Loucy (cell line): ENCODE measurements at regions not wholly inside any gene's neighbourhood (a gene's known extent, or its start where the extent isn't known, plus 50 kb on each side); places are given as distances from the start of the nearest gene placed in this dataset.

Experiments
- H2AFZ ChIP-seq: fragments of 200-600 bp; sonication (generic); 2 replicates; pipeline ENCODE4 v1.6.0; 2016; ENCODE audit warnings: antibody characterized with exemption, mild to moderate bottlenecking, low read length, moderate library complexity
- H3F3A ChIP-seq: fragments of 200-600 bp; 2 replicates; pipeline ENCODE4 v1.6.0; 2016; ENCODE audit warnings: antibody characterized with exemption, low read depth, mild to moderate bottlenecking
- H3K27me3 ChIP-seq: fragments of 200-600 bp; sonication (generic); 2 replicates; pipeline ENCODE4 v1.6.1; 2014; ENCODE audit warnings: low read length, mild to moderate bottlenecking; ENCODE audit not compliant: insufficient read depth, poor library complexity, severe bottlenecking
- H3K36me3 ChIP-seq: fragments of 200-600 bp; sonication (generic); 2 replicates; pipeline ENCODE4 v1.6.1; 2016; ENCODE audit warnings: low read length; ENCODE audit not compliant: insufficient read depth
- H3K4me1 ChIP-seq: fragments of 200-600 bp; sonication (generic); 2 replicates; pipeline ENCODE4 v1.5.1; 2014; ENCODE audit warnings: low read length, mild to moderate bottlenecking; ENCODE audit not compliant: insufficient read depth, poor library complexity, severe bottlenecking
- H3K4me2 ChIP-seq: fragments of 200-600 bp; sonication (generic); 2 replicates; pipeline ENCODE4 v1.6.0; 2014; ENCODE audit warnings: antibody characterized with exemption, low read length, low read depth, mild to moderate bottlenecking; ENCODE audit not compliant: poor library complexity, severe bottlenecking
- H3K4me3 ChIP-seq: fragments of 200-600 bp; sonication (generic); 2 replicates; pipeline ENCODE4 v1.5.1; 2014; ENCODE audit warnings: low read length, mild to moderate bottlenecking, mixed read lengths; ENCODE audit not compliant: poor library complexity, severe bottlenecking
- H3K79me2 ChIP-seq: fragments of 200-600 bp; sonication (generic); 2 replicates; pipeline ENCODE4 v1.6.1; 2014; ENCODE audit warnings: low read length; ENCODE audit not compliant: insufficient read depth
- H3K9ac ChIP-seq: fragments of 200-600 bp; sonication (generic); 2 replicates; pipeline ENCODE4 v1.6.0; 2014; ENCODE audit warnings: mild to moderate bottlenecking, low read depth, low read length, moderate library complexity; ENCODE audit not compliant: poor library complexity, severe bottlenecking
- H3K9me2 ChIP-seq: fragments of 200-600 bp; sonication (generic); replicated peaks from 2 replicates; pipeline ENCODE4 v1.6.1; 2016; ENCODE audit warnings: low read depth, low read length, mixed read lengths
- H3K9me3 ChIP-seq: fragments of 200-600 bp; sonication (generic); 2 replicates; pipeline ENCODE4 v1.6.1; 2014; ENCODE audit warnings: mild to moderate bottlenecking, antibody characterized with exemption, low read length, low read depth; ENCODE audit not compliant: insufficient read depth
- H4K20me1 ChIP-seq: fragments of 200-600 bp; sonication (generic); 2 replicates; pipeline ENCODE4 v1.6.0; 2014; ENCODE audit warnings: antibody characterized with exemption, low read length, mild to moderate bottlenecking; ENCODE audit not compliant: insufficient read depth, poor library complexity, severe bottlenecking
- CTCF ChIP-seq: fragments of 200-600 bp; sonication (generic); conservative IDR thresholded peaks from 2 replicates; pipeline ENCODE4 v1.5.1; 2014; ENCODE audit warnings: mild to moderate bottlenecking, antibody characterized with exemption, low read length
- EZH2phosphoT487 ChIP-seq: fragments of 200-600 bp; IDR thresholded peaks from 2 replicates; pipeline ENCODE4 v1.6.1; 2018; ENCODE audit warnings: antibody characterized with exemption, mild to moderate bottlenecking, moderate library complexity, borderline replicate concordance

- Histone ChIP-seq H3K4me2 (no peak overlapping the region), H3F3A (no peaks in the 10 kb centered on the region), H3K79me2 (no peaks in the 10 kb centered on the region), H2AFZ (no peak overlapping the region), H3K9ac (no peak overlapping the region), H3K27me3 (no peaks in the 10 kb centered on the region), H3K9me3 (no peaks in the 10 kb centered on the region), H3K4me3 (no peak overlapping the region), H4K20me1 (no peaks in the 10 kb centered on the region), H3K4me1 (no peaks in the 10 kb centered on the region), H3K36me3 (no peaks in the 10 kb centered on the region), H3K9me2 (no peaks in the 10 kb centered on the region)
- TF ChIP-seq EZH2phosphoT487 (no peak), CTCF (peak; percentile 63)
These were observed 183.7 kb downstream of the SPATA18 start for GRCh38 chr4:52234561-52235440.

- no peak overlapping the region for H3K4me2 ChIP-seq
- no peaks in the 10 kb centered on the region for H3K9me3 ChIP-seq
- no peak overlapping the region for H2AFZ ChIP-seq
- H3F3A ChIP-seq = no peaks in the 10 kb centered on the region
- no peaks in the 10 kb centered on the region for H4K20me1 ChIP-seq
- H3K9ac ChIP-seq = no peak overlapping the region
- H3K36me3 ChIP-seq = no peaks in the 10 kb centered on the region
- H3K27me3 ChIP-seq = no peaks in the 10 kb centered on the region
- no peaks in the 10 kb centered on the region for H3K9me2 ChIP-seq
- H3K4me1 ChIP-seq = no peaks in the 10 kb centered on the region
- no peak for TF ChIP-seq EZH2phosphoT487
- TF ChIP-seq CTCF = no peak
- H3K79me2 ChIP-seq = no peaks in the 10 kb centered on the region
- H3K4me3 ChIP-seq = no peak overlapping the region
These were observed 184.6 kb downstream of the SPATA18 start for GRCh38 chr4:52235552-52236201.

- Histone ChIP-seq H3K9me2 (no peaks in the 10 kb centered on the region), H3K36me3 (no peaks in the 10 kb centered on the region)
- TF ChIP-seq EZH2phosphoT487 = no peak
- TF ChIP-seq CTCF = no peak
These were observed 190.8 kb downstream of the SPATA18 start for GRCh38 chr4:52241916-52242315.

More at GRCh38 chr4:52241916-52242315, 190.8 kb downstream of the SPATA18 start:
- no peak overlapping the region for H2AFZ ChIP-seq
- H3K9ac ChIP-seq = no peak overlapping the region
- no peaks in the 10 kb centered on the region for H3K9me3 ChIP-seq
- no peaks in the 10 kb centered on the region for H3F3A ChIP-seq
- H3K4me2 ChIP-seq = no peak overlapping the region
- no peaks in the 10 kb centered on the region for H4K20me1 ChIP-seq
- H3K27me3 ChIP-seq = no peaks in the 10 kb centered on the region
- no peaks in the 10 kb centered on the region for H3K79me2 ChIP-seq
- no peak overlapping the region for H3K4me3 ChIP-seq
- H3K4me1 ChIP-seq = no peaks in the 10 kb centered on the region
